HEK293 (cell line): ENCODE measurements at regions not wholly inside any gene's neighbourhood (a gene's known extent, or its start where the extent isn't known, plus 50 kb on each side); places are given as distances from the start of the nearest gene placed in this dataset.

Experiments
- KLF9 ChIP-seq: fragments of 450-650 bp; formaldehyde crosslinking; IDR thresholded peaks from 2 replicates; pipeline ENCODE4 v1.5.1; 2016; ENCODE audit warnings: missing biosample characterization, missing genetic modification characterization, low read depth
- OSR2 ChIP-seq: fragments of 450-650 bp; formaldehyde crosslinking; IDR thresholded peaks from 2 replicates; pipeline ENCODE4 v1.5.1; 2016; ENCODE audit warnings: missing biosample characterization, missing genetic modification characterization
- RBAK ChIP-seq: fragments of 450-650 bp; formaldehyde crosslinking; IDR thresholded peaks from 2 replicates; pipeline ENCODE4 v1.5.1; 2016; ENCODE audit warnings: missing biosample characterization, missing genetic modification characterization
- SETDB1 ChIP-seq: IDR thresholded peaks from one replicate; pipeline ENCODE4 v1.6.1; 2017; ENCODE audit warnings: mild to moderate bottlenecking, low read length, moderate library complexity, mixed read lengths; ENCODE audit not compliant: insufficient read length
- WT1 ChIP-seq: fragments of 450-650 bp; formaldehyde crosslinking; IDR thresholded peaks from 2 replicates; pipeline ENCODE4 v1.5.1; 2016; ENCODE audit warnings: missing biosample characterization, missing genetic modification characterization
- YY2 ChIP-seq: fragments of 450-650 bp; formaldehyde crosslinking; IDR thresholded peaks from 2 replicates; pipeline ENCODE4 v1.5.1; 2016; ENCODE audit warnings: missing biosample characterization, missing genetic modification characterization
- ZFP41 ChIP-seq: fragments of 450-650 bp; formaldehyde crosslinking; IDR thresholded peaks from 2 replicates; pipeline ENCODE4 v1.5.1; 2016; ENCODE audit warnings: missing biosample characterization, missing genetic modification characterization, borderline replicate concordance
- ZNF140 ChIP-seq: fragments of 450-650 bp; formaldehyde crosslinking; IDR thresholded peaks from 2 replicates; pipeline ENCODE4 v1.5.1; 2016; ENCODE audit warnings: missing biosample characterization, missing genetic modification characterization
- ZNF366 ChIP-seq: fragments of 450-650 bp; formaldehyde crosslinking; conservative IDR thresholded peaks from 2 replicates; pipeline ENCODE4 v1.5.1; 2016; ENCODE audit warnings: missing biosample characterization, missing genetic modification characterization
- ZNF555 ChIP-seq: fragments of 450-650 bp; formaldehyde crosslinking; conservative IDR thresholded peaks from 2 replicates; pipeline ENCODE4 v1.5.1; 2017; ENCODE audit warnings: missing biosample characterization, mild to moderate bottlenecking, missing genetic modification characterization, inconsistent platforms
- TF ChIP-seq, protein P1 (sequence below): fragments of 450-650 bp; formaldehyde crosslinking; IDR thresholded peaks from 2 replicates; pipeline ENCODE4 v1.5.1; 2016; ENCODE audit warnings: missing biosample characterization, missing genetic modification characterization

DNA sequence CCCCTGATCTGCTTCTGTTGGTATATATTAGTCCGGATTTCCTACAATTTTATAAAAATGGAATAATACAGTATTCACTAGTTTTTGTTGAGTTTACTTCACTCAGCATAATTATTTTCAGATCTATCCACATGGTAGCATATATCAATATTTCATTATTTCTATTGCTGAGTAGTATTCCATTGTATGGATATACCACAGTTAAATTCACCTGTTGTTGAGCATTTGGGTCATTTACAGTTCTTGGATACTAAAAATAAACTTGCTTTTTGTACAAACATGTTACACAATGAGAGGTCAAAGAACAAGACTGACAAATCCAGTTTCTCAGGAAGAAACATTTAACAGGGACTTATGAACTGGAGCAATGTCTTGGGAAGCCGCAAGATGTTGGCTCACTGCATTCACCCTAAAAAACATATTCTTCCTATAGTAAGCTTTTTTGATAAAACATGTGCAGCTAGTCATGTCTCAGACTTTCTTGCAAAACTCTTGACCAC is 126.9 kb upstream of the HS3ST2 start:
- TF ChIP-seq, protein P1, sequence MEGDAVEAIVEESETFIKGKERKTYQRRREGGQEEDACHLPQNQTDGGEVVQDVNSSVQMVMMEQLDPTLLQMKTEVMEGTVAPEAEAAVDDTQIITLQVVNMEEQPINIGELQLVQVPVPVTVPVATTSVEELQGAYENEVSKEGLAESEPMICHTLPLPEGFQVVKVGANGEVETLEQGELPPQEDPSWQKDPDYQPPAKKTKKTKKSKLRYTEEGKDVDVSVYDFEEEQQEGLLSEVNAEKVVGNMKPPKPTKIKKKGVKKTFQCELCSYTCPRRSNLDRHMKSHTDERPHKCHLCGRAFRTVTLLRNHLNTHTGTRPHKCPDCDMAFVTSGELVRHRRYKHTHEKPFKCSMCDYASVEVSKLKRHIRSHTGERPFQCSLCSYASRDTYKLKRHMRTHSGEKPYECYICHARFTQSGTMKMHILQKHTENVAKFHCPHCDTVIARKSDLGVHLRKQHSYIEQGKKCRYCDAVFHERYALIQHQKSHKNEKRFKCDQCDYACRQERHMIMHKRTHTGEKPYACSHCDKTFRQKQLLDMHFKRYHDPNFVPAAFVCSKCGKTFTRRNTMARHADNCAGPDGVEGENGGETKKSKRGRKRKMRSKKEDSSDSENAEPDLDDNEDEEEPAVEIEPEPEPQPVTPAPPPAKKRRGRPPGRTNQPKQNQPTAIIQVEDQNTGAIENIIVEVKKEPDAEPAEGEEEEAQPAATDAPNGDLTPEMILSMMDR = no peak
- TF ChIP-seq WT1 (tag by site-specific recombination) (no peak), ZNF555 (tag by site-specific recombination) (no peak), ZNF366 (tag by site-specific recombination) (no peak), ZFP41 (no peak), RBAK (tag by site-specific recombination) (no peak), KLF9 (tag by site-specific recombination) (no peak), OSR2 (tag by site-specific recombination) (no peak), YY2 (no peak), ZNF140 (tag by site-specific recombination) (no peak), SETDB1 (no peak)
